Endometrial microvascular endothelial cells (primary cell): ENCODE measurements at regions not wholly inside any gene's neighbourhood (a gene's known extent, or its start where the extent isn't known, plus 50 kb on each side); places are given as distances from the start of the nearest gene placed in this dataset.
"Not testable (repeated sequence)": the region's sequence is repeated elsewhere in the genome, so short reads cannot be mapped to it uniquely, and the experiment has no call there.

Source experiments
- in situ Hi-C: cut with HindIII; loops from 2 replicates; pipeline ENCODE4 v1.10.0; 2017; ENCODE audit warnings: low sequenced_read_pairs, low pct_unique_long_range_greater_than_20kb; ENCODE audit errors: inconsistent ontology term

DNA sequence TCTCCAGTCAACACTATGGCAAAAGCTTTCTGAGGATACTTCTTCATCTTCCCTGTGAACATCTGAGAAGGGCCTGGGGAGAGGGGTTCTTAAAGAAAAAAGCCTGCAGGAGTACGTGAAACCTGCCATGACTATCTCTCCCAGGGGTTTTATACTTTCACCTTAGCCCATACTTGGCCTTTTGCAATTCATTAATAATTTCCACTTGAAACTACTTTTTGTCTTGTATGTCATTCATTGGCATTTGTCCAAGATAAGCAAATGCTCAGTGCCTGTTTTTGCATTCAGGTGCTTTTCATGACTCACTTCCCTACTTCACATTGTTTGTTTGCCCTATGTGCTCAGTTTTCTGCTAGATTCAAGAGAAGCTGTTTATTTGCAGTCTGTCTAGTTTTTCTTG, 580.3 kb upstream of the GJE1 start:
- in situ Hi-C loops = loop anchor here (25.0 kb wide), 1 partner anchor 1790 kb away; no protein-coding TSS in a partner anchor

- in situ Hi-C loops = loop anchor here (25.0 kb wide), 1 partner anchor 1790 kb away; no protein-coding TSS in a partner anchor
These were observed 580.7 kb upstream of the GJE1 start for GRCh38 chr6:141552031-141552430.

DNA sequence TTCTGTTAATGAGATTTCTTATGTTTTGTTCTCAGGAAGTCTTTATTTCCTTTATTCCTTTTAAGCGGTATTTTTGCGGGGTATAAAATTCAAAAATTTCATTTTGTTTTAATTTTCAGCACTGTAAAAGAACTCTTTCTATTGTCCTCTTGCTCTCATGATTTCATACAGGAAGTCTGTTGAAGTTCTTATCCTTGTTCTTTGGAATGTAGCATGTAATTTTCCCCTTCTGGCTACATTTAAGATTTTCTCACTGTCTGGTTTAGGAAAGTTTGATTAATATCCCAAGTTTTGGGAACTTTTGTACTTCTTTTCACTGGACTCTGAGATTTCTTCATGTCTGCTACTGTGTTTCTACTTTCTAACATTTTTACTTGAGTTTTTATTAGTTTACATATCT, 581.4 kb upstream of the GJE1 start:
- in situ Hi-C loops = loop anchor here (25.0 kb wide), 1 partner anchor 1789 kb away; no protein-coding TSS in a partner anchor

- in situ Hi-C loops = loop anchor here (25.0 kb wide), 1 partner anchor 1788 kb away; no protein-coding TSS in a partner anchor
These were observed 582.3 kb upstream of the GJE1 start for GRCh38 chr6:141550471-141550870.

- in situ Hi-C loops = no loop called here
These were observed 583.8 kb upstream of the GJE1 start for GRCh38 chr6:141548966-141549365.

DNA sequence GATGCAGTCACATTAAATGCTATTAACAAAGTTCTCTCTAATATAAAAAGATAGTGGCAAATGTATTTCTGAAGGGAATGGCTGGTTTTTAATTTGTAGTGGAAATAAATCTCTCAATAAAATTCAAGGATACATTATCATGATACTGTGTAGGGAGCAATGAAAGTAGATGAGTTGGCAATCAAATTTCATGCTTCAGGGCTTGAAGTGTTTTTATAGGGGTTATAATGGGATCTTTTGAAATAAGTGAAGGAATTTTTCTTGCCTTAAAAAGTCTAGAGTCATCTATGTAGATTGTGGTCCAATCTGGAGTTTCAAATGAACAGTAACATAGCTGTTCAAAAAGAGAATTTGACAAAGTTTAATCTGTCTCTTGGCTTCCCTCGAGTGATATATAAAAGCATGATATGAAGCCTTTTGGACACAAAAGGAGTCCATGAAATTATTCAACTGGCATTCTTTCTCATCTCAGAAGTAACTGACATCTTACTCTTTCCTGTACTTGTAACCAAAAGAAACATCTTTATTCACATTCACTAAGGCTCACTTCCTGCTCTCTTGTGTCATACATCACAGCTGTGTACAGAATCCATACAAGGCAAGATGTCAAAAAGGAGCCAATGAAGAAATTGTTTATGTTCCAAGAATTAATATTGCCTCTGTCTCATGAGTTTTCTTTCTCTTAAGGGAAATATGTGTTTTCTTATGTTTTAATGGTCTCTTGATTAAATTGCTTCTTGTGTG, 591.0 kb upstream of the GJE1 start:
- in situ Hi-C loops = no loop called here

GRCh38 chr6:141540207-141540606, 592.5 kb upstream of the GJE1 start:
- in situ Hi-C loops = no loop called here

GRCh38 chr6:141539617-141540016, 593.1 kb upstream of the GJE1 start:
- in situ Hi-C loops = no loop called here

DNA sequence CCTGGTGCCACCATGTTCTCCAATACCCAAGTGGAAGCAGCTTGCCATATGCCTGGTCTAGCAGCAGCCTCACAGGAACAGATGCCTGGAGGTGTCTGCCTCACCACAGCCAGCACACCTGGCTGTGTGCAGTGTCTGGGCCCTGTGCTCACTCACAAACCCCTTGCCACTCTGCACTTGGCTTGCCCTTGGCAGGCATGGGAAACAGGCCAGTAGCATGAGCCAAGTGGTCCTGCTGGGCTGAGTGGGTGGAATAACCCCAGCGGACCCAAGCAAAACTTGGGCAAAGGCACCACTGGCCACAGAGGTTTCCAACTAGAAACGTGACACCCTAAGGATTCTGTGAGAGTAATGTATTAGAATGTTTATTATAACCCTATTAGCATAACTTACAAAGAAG, 600.5 kb upstream of the GJE1 start:
- in situ Hi-C loops = no loop called here

GRCh38 chr6:141531040-141531439, 601.7 kb upstream of the GJE1 start:
- in situ Hi-C loops = no loop called here

DNA sequence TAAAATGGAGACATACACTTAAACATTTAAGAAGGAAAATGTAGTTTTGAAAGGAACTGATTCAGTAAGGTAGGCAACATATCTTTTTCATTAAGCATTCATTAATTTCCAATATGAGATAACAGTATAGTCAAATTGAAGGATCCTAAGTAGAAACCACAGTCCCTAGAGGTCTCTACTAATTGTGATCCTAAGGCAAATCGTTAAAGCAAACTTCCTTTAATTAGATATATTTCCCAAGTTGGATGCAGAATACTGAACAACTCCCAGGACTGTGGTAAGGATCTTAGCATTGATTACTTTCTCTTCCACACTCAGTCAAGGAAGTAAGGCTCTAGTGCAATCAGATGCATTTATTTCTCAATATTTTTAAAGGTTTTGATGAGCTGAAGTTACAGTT, 604.1 kb upstream of the GJE1 start:
- in situ Hi-C loops = no loop called here

DNA sequence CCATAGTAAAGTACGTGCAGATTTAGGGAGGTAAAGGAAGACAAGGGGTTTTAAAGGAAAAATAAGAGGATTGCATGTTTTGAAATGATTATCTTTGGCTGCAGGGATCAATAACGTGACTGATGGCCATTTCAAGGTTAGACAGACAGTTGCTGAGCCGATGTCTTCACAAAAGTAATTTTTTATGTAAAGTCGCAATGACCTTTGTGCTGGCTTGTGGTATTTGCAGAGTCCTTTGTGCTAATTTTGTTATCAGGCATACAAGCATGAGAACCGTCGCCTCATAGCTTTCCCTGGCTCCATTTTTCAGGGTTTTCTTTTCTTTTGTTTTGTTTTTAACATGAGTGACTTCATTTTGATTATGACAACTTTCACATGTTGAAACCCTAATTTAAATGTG, 605.7 kb upstream of the GJE1 start:
- in situ Hi-C loops = no loop called here

DNA sequence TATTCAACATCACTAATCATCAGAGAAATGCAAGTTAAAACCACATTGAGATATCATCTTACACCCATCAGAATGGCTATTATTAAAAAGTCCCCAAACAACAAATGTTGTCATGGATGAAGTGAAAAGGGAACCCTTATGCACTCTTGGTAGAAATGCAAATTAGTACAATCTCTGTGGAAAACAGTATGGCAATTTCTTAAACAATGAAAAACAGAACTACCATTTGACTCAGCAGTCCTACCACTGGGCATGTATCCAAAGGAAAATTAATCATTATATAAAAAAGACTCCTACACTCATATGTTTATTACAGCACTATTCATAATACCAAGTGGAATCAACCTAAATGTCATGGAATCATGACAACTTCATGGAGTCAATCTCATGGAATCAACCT, 611.3 kb upstream of the GJE1 start:
- in situ Hi-C loops = no loop called here

DNA sequence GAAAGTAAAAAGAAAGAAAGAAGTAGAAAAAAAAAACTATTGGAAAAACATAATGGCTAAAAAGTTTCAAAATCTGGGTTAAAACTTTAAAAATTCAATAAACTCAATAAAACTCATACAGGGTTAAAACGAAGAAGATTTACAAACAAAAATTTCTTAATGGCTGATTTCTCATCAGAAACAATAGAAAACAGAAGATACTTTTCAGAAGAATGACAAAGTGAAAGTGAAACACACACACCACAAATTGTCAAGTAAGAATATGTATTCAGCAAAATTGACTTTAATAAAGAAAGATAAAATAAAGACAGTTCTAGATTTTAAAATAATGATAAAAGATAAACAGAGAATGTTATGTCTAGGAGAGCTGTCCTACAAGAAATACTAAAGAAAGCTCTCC, 618.9 kb upstream of the GJE1 start:
- in situ Hi-C loops = no loop called here

GRCh38 chr6:141510803-141511202, 621.9 kb upstream of the GJE1 start:
- in situ Hi-C loops = no loop called here

- in situ Hi-C loops = not testable (repeated sequence)
These were observed 626.7 kb upstream of the GJE1 start for GRCh38 chr6:141506062-141506461.

DNA sequence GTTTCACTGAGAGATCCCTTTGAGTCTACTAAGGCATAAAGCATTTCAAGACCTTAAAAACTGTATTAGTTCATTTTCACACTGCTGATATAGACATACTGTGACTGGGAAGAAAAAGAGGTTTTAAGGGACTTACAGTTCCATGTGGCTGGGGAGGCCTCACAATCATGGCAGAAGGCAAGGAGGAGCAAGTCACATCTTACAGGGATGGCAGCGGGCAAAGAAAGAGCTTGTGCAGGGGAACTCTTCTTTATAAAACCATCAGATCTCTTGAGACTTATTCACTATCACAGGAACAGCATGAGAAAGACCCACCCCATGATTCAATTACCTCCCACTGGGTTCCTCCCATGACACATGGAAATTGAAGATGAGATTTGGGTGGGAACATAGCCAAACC, 628.4 kb upstream of the GJE1 start:
- in situ Hi-C loops = not testable (repeated sequence)

DNA sequence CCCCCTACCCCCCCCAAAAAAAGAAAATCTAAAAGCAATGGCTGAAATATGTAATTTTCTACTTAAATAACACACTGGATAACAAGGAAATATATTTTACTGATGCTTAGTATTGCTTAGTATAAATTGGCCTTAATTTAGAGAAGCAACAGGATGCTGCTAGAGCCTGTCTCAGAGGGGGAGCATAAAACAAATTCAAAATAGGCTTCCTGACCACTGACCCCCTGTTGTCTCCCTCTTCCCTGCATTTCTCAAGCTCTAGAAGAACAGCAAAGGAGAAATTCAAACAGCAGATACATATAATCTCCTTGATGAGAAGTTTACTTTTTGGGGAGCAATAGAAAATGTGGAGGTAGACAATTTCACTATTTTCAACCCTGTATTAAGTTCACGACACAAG, 631.1 kb upstream of the GJE1 start:
- in situ Hi-C loops = no loop called here

DNA sequence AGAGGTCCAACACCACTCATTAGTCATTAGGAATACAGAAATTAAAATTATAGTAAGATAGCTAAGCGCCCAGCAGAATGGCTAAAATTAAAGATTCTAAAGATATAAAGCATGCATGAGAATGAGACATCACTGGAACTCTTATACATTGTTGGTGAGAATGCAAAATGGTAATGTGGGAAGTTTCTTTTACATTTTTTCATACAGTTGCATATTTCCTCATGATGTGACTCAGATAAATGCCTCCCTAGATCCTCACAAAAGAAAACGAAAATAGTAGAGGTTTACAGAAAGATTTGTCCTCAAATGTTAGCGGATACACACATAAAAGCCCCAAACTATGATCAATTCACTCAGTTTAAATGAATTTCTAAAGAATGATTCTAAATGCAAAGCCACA, 633.7 kb upstream of the GJE1 start:
- in situ Hi-C loops = no loop called here

DNA sequence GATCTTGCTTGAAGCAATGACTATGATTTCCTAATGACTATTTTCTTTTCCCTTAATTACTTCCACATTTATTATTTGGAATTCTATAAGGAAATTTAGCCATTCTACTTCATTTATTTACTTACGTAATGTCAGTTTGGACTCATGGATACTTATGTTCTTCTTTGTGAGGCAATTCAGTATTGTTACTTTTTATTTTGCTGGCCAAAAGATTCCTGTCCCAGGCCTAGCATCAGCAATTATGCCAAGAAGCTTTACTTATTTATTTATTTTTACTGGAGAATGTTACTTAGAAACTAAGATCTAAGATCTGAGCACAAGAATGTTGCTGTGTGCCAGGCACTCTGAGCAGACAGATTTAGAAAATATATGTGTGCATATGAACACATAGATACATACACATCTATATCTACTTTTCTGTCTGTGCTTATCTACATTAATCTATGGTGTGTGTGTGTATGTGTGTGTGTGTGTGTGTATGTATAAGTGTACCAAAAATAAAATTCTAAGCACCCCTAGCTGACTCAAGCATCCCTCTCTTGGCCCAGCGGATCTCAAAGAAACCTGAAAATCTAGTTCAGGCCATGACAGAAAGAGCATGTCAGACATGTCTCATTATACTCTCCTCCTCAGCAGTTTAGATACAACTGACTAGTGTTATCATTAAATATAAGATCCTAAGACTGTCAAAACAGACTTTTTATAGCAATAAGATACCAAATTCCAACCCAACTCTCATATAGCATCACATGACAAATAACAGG, 640.0 kb upstream of the GJE1 start:
- in situ Hi-C loops = no loop called here
